ENCODE measurements at regions not wholly inside any gene's neighbourhood (a gene's known extent, or its start where the extent isn't known, plus 50 kb on each side); places are given as distances from the start of the nearest gene placed in this dataset.

- intact Hi-C loops (cut with DNase I): no loop called here
- TF ChIP-seq POLR2A (IDR thresholded peaks at IDR 0.05) (no peak), CTCF (IDR thresholded peaks at IDR 0.05) (no peak)
- Histone ChIP-seq H3K27ac (no peak overlapping the region), H3K9me3 (no peaks in the 10 kb centered on the region), H3K4me3 (no peak overlapping the region), H3K36me3 (no peaks in the 10 kb centered on the region), H3K4me1 (peaks cover 0 to 10% (median 0%) of the 10 kb centered on the region in 3 donors), H3K27me3 (no peaks in the 10 kb centered on the region)
- 39 to 61% methylated on average over 5 of the region's 5 CpGs for WGBS, 2 donors
- DNase-seq: no peak
Observed at GRCh38 chr6:48613231-48613949, 502.4 kb upstream of the PTCHD4 start.

- WGBS, 2 donors: 25 to 32% methylated on average over 3 of the region's 3 CpGs
- Histone ChIP-seq H3K9me3 (no peaks in the 10 kb centered on the region), H3K36me3 (no peaks in the 10 kb centered on the region), H3K4me3 (no peak overlapping the region), H3K4me1 (peaks cover 0 to 10% (median 0%) of the 10 kb centered on the region in 3 donors), H3K27ac (no peak overlapping the region), H3K27me3 (peaks cover 0 to 6% (median 0%) of the 10 kb centered on the region in 4 donors)
- intact Hi-C loops (cut with DNase I): no loop called here
- DNase-seq: no peak
- TF ChIP-seq POLR2A (IDR thresholded peaks at IDR 0.05) (no peak), CTCF (IDR thresholded peaks at IDR 0.05) (no peak)
Observed at GRCh38 chr6:48611332-48611731, 500.3 kb upstream of the PTCHD4 start.

- H3K36me3 ChIP-seq: no peaks in the 10 kb centered on the region
- WGBS, 2 donors: 18 to 31% methylated on average over 1 of the region's 1 CpG
- peaks cover 0 to 6% (median 0%) of the 10 kb centered on the region in 4 donors for H3K27me3 ChIP-seq
- peaks cover 0 to 10% (median 0%) of the 10 kb centered on the region in 3 donors for H3K4me1 ChIP-seq
- no peak overlapping the region for H3K4me3 ChIP-seq
- H3K9me3 ChIP-seq: no peaks in the 10 kb centered on the region
- intact Hi-C loops (cut with DNase I): no loop called here
- no peak for DNase-seq
- TF ChIP-seq CTCF (IDR thresholded peaks at IDR 0.05) (no peak), POLR2A (IDR thresholded peaks at IDR 0.05) (no peak)
- H3K27ac ChIP-seq: no peak overlapping the region
Observed at GRCh38 chr6:48610846-48611245, 499.8 kb upstream of the PTCHD4 start.

- intact Hi-C loops (cut with DNase I): no loop called here
- no peak for DNase-seq
- TF ChIP-seq POLR2A (IDR thresholded peaks at IDR 0.05) (no peak), CTCF (IDR thresholded peaks at IDR 0.05) (no peak)
- H3K9me3 ChIP-seq: no peaks in the 10 kb centered on the region
- no peak overlapping the region for H3K4me3 ChIP-seq
- no peaks in the 10 kb centered on the region for H3K36me3 ChIP-seq
- H3K27me3 ChIP-seq: peaks cover 0 to 15% (median 0%) of the 10 kb centered on the region in 4 donors
- H3K27ac ChIP-seq: no peak overlapping the region
- H3K4me1 ChIP-seq: peaks cover 0 to 8% (median 0%) of the 10 kb centered on the region in 3 donors
Observed at GRCh38 chr6:48606618-48607017, 495.6 kb upstream of the PTCHD4 start.

- WGBS, 2 donors: 34 to 37% methylated on average over 3 of the region's 3 CpGs
- no peak for TF ChIP-seq POLR2A (IDR thresholded peaks at IDR 0.05)
- no peak for TF ChIP-seq CTCF (IDR thresholded peaks at IDR 0.05)
- H3K9me3 ChIP-seq: no peaks in the 10 kb centered on the region
- DNase-seq: no peak
- H3K27ac ChIP-seq: no peak overlapping the region
- H3K36me3 ChIP-seq: no peaks in the 10 kb centered on the region
- no peak overlapping the region for H3K4me3 ChIP-seq
- intact Hi-C loops (cut with DNase I): no loop called here
- H3K27me3 ChIP-seq: peaks cover 0 to 40% (median 0%) of the 10 kb centered on the region in 4 donors
- H3K4me1 ChIP-seq: peaks cover 0 to 7% (median 0%) of the 10 kb centered on the region in 3 donors
Observed at GRCh38 chr6:48597951-48598350, 487.0 kb upstream of the PTCHD4 start.
